ENCODE measurements at regions not wholly inside any gene's neighbourhood (a gene's known extent, or its start where the extent isn't known, plus 50 kb on each side); places are given as distances from the start of the nearest gene placed in this dataset.

DNA sequence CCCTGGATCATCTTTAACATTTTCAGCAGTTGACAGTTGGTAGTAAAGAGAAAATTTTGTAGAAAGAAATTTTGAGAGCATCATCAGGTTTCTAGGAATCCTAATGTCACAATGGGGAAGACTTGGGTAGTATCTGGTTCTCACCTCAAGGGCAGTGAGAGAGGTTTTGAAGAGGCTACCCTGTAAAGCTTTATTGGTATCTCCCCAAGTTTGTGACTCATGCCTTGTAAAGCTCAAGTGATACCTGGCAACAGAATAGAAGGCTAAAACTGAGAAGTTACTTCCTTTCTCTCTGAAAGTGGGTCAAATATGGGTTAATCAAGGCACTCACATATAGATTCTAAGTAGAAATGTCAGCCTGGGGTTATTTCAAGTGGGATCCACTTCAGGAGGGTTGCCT lies 196.4 kb downstream of the SUCNR1 start (continued):
- TF ChIP-seq, protein P1, sequence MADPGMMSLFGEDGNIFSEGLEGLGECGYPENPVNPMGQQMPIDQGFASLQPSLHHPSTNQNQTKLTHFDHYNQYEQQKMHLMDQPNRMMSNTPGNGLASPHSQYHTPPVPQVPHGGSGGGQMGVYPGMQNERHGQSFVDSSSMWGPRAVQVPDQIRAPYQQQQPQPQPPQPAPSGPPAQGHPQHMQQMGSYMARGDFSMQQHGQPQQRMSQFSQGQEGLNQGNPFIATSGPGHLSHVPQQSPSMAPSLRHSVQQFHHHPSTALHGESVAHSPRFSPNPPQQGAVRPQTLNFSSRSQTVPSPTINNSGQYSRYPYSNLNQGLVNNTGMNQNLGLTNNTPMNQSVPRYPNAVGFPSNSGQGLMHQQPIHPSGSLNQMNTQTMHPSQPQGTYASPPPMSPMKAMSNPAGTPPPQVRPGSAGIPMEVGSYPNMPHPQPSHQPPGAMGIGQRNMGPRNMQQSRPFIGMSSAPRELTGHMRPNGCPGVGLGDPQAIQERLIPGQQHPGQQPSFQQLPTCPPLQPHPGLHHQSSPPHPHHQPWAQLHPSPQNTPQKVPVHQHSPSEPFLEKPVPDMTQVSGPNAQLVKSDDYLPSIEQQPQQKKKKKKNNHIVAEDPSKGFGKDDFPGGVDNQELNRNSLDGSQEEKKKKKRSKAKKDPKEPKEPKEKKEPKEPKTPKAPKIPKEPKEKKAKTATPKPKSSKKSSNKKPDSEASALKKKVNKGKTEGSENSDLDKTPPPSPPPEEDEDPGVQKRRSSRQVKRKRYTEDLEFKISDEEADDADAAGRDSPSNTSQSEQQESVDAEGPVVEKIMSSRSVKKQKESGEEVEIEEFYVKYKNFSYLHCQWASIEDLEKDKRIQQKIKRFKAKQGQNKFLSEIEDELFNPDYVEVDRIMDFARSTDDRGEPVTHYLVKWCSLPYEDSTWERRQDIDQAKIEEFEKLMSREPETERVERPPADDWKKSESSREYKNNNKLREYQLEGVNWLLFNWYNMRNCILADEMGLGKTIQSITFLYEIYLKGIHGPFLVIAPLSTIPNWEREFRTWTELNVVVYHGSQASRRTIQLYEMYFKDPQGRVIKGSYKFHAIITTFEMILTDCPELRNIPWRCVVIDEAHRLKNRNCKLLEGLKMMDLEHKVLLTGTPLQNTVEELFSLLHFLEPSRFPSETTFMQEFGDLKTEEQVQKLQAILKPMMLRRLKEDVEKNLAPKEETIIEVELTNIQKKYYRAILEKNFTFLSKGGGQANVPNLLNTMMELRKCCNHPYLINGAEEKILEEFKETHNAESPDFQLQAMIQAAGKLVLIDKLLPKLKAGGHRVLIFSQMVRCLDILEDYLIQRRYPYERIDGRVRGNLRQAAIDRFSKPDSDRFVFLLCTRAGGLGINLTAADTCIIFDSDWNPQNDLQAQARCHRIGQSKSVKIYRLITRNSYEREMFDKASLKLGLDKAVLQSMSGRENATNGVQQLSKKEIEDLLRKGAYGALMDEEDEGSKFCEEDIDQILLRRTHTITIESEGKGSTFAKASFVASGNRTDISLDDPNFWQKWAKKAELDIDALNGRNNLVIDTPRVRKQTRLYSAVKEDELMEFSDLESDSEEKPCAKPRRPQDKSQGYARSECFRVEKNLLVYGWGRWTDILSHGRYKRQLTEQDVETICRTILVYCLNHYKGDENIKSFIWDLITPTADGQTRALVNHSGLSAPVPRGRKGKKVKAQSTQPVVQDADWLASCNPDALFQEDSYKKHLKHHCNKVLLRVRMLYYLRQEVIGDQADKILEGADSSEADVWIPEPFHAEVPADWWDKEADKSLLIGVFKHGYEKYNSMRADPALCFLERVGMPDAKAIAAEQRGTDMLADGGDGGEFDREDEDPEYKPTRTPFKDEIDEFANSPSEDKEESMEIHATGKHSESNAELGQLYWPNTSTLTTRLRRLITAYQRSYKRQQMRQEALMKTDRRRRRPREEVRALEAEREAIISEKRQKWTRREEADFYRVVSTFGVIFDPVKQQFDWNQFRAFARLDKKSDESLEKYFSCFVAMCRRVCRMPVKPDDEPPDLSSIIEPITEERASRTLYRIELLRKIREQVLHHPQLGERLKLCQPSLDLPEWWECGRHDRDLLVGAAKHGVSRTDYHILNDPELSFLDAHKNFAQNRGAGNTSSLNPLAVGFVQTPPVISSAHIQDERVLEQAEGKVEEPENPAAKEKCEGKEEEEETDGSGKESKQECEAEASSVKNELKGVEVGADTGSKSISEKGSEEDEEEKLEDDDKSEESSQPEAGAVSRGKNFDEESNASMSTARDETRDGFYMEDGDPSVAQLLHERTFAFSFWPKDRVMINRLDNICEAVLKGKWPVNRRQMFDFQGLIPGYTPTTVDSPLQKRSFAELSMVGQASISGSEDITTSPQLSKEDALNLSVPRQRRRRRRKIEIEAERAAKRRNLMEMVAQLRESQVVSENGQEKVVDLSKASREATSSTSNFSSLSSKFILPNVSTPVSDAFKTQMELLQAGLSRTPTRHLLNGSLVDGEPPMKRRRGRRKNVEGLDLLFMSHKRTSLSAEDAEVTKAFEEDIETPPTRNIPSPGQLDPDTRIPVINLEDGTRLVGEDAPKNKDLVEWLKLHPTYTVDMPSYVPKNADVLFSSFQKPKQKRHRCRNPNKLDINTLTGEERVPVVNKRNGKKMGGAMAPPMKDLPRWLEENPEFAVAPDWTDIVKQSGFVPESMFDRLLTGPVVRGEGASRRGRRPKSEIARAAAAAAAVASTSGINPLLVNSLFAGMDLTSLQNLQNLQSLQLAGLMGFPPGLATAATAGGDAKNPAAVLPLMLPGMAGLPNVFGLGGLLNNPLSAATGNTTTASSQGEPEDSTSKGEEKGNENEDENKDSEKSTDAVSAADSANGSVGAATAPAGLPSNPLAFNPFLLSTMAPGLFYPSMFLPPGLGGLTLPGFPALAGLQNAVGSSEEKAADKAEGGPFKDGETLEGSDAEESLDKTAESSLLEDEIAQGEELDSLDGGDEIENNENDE (IDR thresholded peaks at IDR 0.05; ENCODE audit: insufficient replicate concordance, low read length), result no peak
- TF ChIP-seq, protein P2, sequence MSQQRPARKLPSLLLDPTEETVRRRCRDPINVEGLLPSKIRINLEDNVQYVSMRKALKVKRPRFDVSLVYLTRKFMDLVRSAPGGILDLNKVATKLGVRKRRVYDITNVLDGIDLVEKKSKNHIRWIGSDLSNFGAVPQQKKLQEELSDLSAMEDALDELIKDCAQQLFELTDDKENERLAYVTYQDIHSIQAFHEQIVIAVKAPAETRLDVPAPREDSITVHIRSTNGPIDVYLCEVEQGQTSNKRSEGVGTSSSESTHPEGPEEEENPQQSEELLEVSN (IDR thresholded peaks at IDR 0.05), result no peak
- TF ChIP-seq KDM5A (IDR thresholded peaks at IDR 0.05; ENCODE audit: low read length), result no peak
- TF ChIP-seq EGR1 (IDR thresholded peaks at IDR 0.05; ENCODE audit: borderline replicate concordance, low read depth, low read length), result no peak
- no peak for TF ChIP-seq SIRT6 (IDR thresholded peaks at IDR 0.05; ENCODE audit: low read length)
